ENCODE measurements at regions not wholly inside any gene's neighbourhood (a gene's known extent, or its start where the extent isn't known, plus 50 kb on each side); places are given as distances from the start of the nearest gene placed in this dataset.

- DNase-seq (ENCODE audit: low spot score) = peak; percentile 8
Observed at GRCh38 chr5:74313896-74314295, 326.6 kb downstream of the ENC1 start.

GRCh38 chr5:74312746-74313145 is 327.8 kb downstream of the ENC1 start:
- no peak for DNase-seq (ENCODE audit: low spot score)

- no peak for DNase-seq (ENCODE audit: low spot score)
Observed at GRCh38 chr5:74311961-74312360, 328.6 kb downstream of the ENC1 start.

- DNase-seq (ENCODE audit: low spot score) = no peak
Observed at GRCh38 chr5:74310997-74311930, 329.3 kb downstream of the ENC1 start.

- DNase-seq (ENCODE audit: low spot score) = no peak
Observed at GRCh38 chr5:74310386-74310785, 330.1 kb downstream of the ENC1 start.

GRCh38 chr5:74309050-74309449 is 331.5 kb downstream of the ENC1 start:
- no peak for DNase-seq (ENCODE audit: low spot score)

- no peak for DNase-seq (ENCODE audit: low spot score)
Observed at GRCh38 chr5:74306845-74307244, 333.7 kb downstream of the ENC1 start.

GRCh38 chr5:74304536-74304935 is 336.0 kb downstream of the ENC1 start:
- DNase-seq (ENCODE audit: low spot score) = no peak

- DNase-seq (ENCODE audit: low spot score) = no peak
Observed at GRCh38 chr5:74303578-74303977, 336.9 kb downstream of the ENC1 start.

GRCh38 chr5:74301576-74301975 is 339.0 kb downstream of the ENC1 start:
- DNase-seq (ENCODE audit: low spot score) = no peak

GRCh38 chr5:74300808-74301389 is 339.6 kb downstream of the ENC1 start:
- no peak for DNase-seq (ENCODE audit: low spot score)

- DNase-seq (ENCODE audit: low spot score) = no peak
Observed at GRCh38 chr5:74299833-74300232, 340.7 kb downstream of the ENC1 start.

GRCh38 chr5:74296685-74297408 is 343.7 kb downstream of the ENC1 start:
- DNase-seq (ENCODE audit: low spot score) = no peak

- DNase-seq (ENCODE audit: low spot score) = no peak
Observed at GRCh38 chr5:74295676-74296075, 344.9 kb downstream of the ENC1 start.

- no peak for DNase-seq (ENCODE audit: low spot score)
Observed at GRCh38 chr5:74295141-74295540, 345.4 kb downstream of the ENC1 start.

- DNase-seq (ENCODE audit: low spot score) = no peak
Observed at GRCh38 chr5:74294231-74294705, 346.3 kb downstream of the ENC1 start.

- no peak for DNase-seq (ENCODE audit: low spot score)
Observed at GRCh38 chr5:74293182-74293581, 347.3 kb downstream of the ENC1 start.

GRCh38 chr5:74290634-74291241 is 349.8 kb downstream of the ENC1 start:
- DNase-seq (ENCODE audit: low spot score) = no peak

GRCh38 chr5:74289691-74290090 is 350.8 kb downstream of the ENC1 start:
- DNase-seq (ENCODE audit: low spot score) = no peak

GRCh38 chr5:74289238-74289637 is 351.3 kb downstream of the ENC1 start:
- no peak for DNase-seq (ENCODE audit: low spot score)

GRCh38 chr5:74288448-74289108 is 351.9 kb downstream of the ENC1 start:
- DNase-seq (ENCODE audit: low spot score) = no peak

- DNase-seq (ENCODE audit: low spot score) = no peak
Observed at GRCh38 chr5:74288038-74288437, 352.5 kb downstream of the ENC1 start.

Data from RKO (cell line).